ENCODE measurements at regions not wholly inside any gene's neighbourhood (a gene's known extent, or its start where the extent isn't known, plus 50 kb on each side); places are given as distances from the start of the nearest gene placed in this dataset.

- ChIA-PET CTCF (no interaction called here), POLR2A (no interaction called here)
- no peak for DNase-seq (ENCODE audit: extremely low spot score)
- TF ChIP-seq CTCF (IDR thresholded peaks at IDR 0.05; ENCODE audit: control extremely low read depth, extremely low read depth, low read depth, missing control alignments) = no peak
Observed at GRCh38 chr14:104470588-104470987, 109.0 kb upstream of the C14orf180 start.

- DNase-seq (ENCODE audit: extremely low spot score) = no peak
- no peak for TF ChIP-seq CTCF (IDR thresholded peaks at IDR 0.05; ENCODE audit: control extremely low read depth, extremely low read depth, low read depth, missing control alignments)
- ChIA-PET CTCF (no interaction called here), POLR2A (no interaction called here)
Observed at GRCh38 chr14:104471114-104471513, 108.5 kb upstream of the C14orf180 start.

- CTCF ChIA-PET = no interaction called here
- no peak for TF ChIP-seq CTCF (IDR thresholded peaks at IDR 0.05; ENCODE audit: control extremely low read depth, extremely low read depth, low read depth, missing control alignments)
- DNase-seq (ENCODE audit: extremely low spot score) = no peak
- POLR2A ChIA-PET = no interaction called here
Observed at GRCh38 chr14:104472073-104472472, 107.5 kb upstream of the C14orf180 start.

GRCh38 chr14:104472536-104473243, 106.9 kb upstream of the C14orf180 start:
- ChIA-PET POLR2A (no interaction called here), CTCF (no interaction called here)
- DNase-seq (ENCODE audit: extremely low spot score) = no peak
- no peak for TF ChIP-seq CTCF (IDR thresholded peaks at IDR 0.05; ENCODE audit: control extremely low read depth, extremely low read depth, low read depth, missing control alignments)

GRCh38 chr14:104473244-104473565, 106.4 kb upstream of the C14orf180 start:
- POLR2A ChIA-PET = no interaction called here
- no peak for DNase-seq (ENCODE audit: extremely low spot score)
- TF ChIP-seq CTCF (IDR thresholded peaks at IDR 0.05; ENCODE audit: control extremely low read depth, extremely low read depth, low read depth, missing control alignments) = no peak
- CTCF ChIA-PET = no interaction called here

GRCh38 chr14:104473649-104474494, 105.7 kb upstream of the C14orf180 start:
- no peak for DNase-seq (ENCODE audit: extremely low spot score)
- no peak for TF ChIP-seq CTCF (IDR thresholded peaks at IDR 0.05; ENCODE audit: control extremely low read depth, extremely low read depth, low read depth, missing control alignments)
- POLR2A ChIA-PET = no interaction called here
- CTCF ChIA-PET = no interaction called here
